ENCODE measurements at regions not wholly inside any gene's neighbourhood (a gene's known extent, or its start where the extent isn't known, plus 50 kb on each side); places are given as distances from the start of the nearest gene placed in this dataset.

DNA sequence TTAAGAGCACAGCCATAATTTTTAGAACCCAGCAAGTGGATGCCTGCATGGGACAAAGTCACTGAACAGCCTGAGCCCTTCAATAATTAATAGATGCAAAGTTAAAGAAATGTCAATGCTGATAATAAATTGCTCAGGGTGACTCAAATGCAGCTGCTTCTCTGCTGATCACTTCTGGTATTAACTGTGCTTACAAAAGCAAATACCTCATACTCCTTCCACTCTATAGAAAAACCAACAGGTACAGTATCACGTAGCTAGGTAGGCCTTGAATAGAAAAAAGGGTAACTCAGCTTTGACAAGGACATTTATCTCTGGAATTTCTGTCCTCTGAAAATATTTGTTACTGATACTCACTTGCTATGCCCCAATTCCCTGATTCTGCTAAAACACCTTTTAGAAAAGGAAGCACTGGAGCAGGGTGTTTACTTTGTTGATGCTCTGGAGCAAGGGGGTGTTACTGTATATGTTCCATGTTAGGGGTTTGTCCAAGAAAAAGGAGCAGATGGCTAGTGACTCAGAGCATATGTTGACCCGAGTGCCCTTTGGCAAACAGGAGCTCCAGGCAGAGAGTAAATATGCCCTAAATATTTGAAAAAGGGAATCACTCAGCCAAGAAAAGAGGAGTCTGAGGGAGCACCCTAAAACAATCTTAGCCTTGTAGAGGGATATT, 59.1 kb upstream of the RTN4 start:
- in situ Hi-C loops (cut with HindIII; ENCODE audit: low sequenced_read_pairs) = no loop called here
- DNase-seq (ENCODE audit: low read depth) = no peak
- H3K4me3 ChIP-seq (ENCODE audit: low read depth, low read length) = no peak overlapping the region
- no peak for TF ChIP-seq CTCF (IDR thresholded peaks at IDR 0.05; ENCODE audit: low read depth, low read length, missing control alignments)

- DNase-seq (ENCODE audit: low read depth) = no peak
- no peak for TF ChIP-seq CTCF (IDR thresholded peaks at IDR 0.05; ENCODE audit: low read depth, low read length, missing control alignments)
- in situ Hi-C loops (cut with HindIII; ENCODE audit: low sequenced_read_pairs) = no loop called here
- H3K4me3 ChIP-seq (ENCODE audit: low read depth, low read length) = no peak overlapping the region
Observed at GRCh38 chr2:55108456-55109160, 58.4 kb upstream of the RTN4 start.

- in situ Hi-C loops (cut with HindIII; ENCODE audit: low sequenced_read_pairs) = no loop called here
- no peak for TF ChIP-seq CTCF (IDR thresholded peaks at IDR 0.05; ENCODE audit: low read depth, low read length, missing control alignments)
- no peak overlapping the region for H3K4me3 ChIP-seq (ENCODE audit: low read depth, low read length)
Observed at GRCh38 chr2:55107436-55107835, 57.2 kb upstream of the RTN4 start.

DNA sequence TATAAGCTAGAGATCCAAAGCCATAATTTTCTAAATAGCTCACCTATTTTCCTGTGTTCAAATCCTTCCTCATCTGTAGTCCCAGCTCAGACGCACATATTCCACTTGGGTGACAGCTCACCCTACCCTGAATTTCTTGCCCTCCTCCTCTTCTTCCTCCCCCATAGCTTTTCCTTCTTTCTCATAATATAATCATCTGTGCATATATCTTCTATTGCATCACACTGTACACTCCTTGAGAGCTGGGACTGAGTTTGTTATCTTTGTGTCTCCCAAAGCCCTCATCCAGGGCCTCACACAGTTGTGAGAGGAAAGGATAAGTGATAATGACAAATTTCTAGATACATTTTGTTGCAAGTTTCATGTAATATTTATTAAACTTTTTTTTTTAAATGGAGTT, 55.9 kb upstream of the RTN4 start:
- in situ Hi-C loops (cut with HindIII; ENCODE audit: low sequenced_read_pairs) = no loop called here
- no peak for TF ChIP-seq CTCF (IDR thresholded peaks at IDR 0.05; ENCODE audit: low read depth, low read length, missing control alignments)
- DNase-seq (ENCODE audit: low read depth) = no peak

More at GRCh38 chr2:55107436-55107835, 57.2 kb upstream of the RTN4 start:
- DNase-seq (ENCODE audit: low read depth) = no peak

DNA sequence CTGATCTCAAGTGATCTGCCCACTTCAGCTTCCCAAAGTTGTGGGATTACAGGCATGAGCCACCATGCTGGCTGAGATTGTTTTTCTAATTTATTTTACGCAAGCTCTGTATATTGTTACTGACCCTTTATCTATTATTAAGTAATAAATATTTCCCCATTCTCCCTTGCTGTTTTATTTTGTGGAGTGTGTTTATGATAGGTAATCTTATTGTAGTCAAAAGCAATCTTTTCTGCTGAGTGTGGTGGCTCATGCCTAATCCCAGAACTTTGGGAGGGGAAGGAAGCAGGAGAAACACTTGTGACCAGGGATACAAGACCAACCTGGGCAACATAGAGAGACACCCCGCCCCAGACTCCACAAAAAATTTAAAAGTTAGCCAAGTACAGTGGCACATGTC, 55.2 kb upstream of the RTN4 start:
- in situ Hi-C loops (cut with HindIII; ENCODE audit: low sequenced_read_pairs) = no loop called here
- DNase-seq (ENCODE audit: low read depth) = no peak
- no peak for TF ChIP-seq CTCF (IDR thresholded peaks at IDR 0.05; ENCODE audit: low read depth, low read length, missing control alignments)
- H3K4me3 ChIP-seq (ENCODE audit: low read depth, low read length) = no peak overlapping the region

More for the DNA sequence above, 55.9 kb upstream of the RTN4 start:
- H3K4me3 ChIP-seq (ENCODE audit: low read depth, low read length) = no peak overlapping the region

- in situ Hi-C loops (cut with HindIII; ENCODE audit: low sequenced_read_pairs) = no loop called here
- no peak for TF ChIP-seq CTCF (IDR thresholded peaks at IDR 0.05; ENCODE audit: low read depth, low read length, missing control alignments)
- H3K4me3 ChIP-seq (ENCODE audit: low read depth, low read length) = no peak overlapping the region
- no peak for DNase-seq (ENCODE audit: low read depth)
Observed at GRCh38 chr2:55103046-55103445, 52.8 kb upstream of the RTN4 start.
